BLaER1 treated with 17β-estradiol and CSF1 and Interleukin-3, amounts not matched to agents 10 nM and 100 nM (cell line): ENCODE measurements at regions not wholly inside any gene's neighbourhood (a gene's known extent, or its start where the extent isn't known, plus 50 kb on each side); places are given as distances from the start of the nearest gene placed in this dataset.
A peak's percentile ranks its signal among the peaks of the same experiment; 100 is the strongest.

ENCODE experiments used
- H3K27ac ChIP-seq, 11 experiments: shearing (Covaris generic); formaldehyde crosslinking; 2 replicates each; pipeline ENCODE4 v1.8.1; 2022
- H3K27me3 ChIP-seq, 11 experiments: shearing (Covaris generic); formaldehyde crosslinking; 2 replicates each; pipeline ENCODE4 v1.8.1; 2022
- H3K36me3 ChIP-seq, 11 experiments: shearing (Covaris generic); formaldehyde crosslinking; 2 replicates each; pipeline ENCODE4 v1.8.1; 2022
- H3K4me1 ChIP-seq, 10 experiments: shearing (Covaris generic); formaldehyde crosslinking; 2 replicates each; pipeline ENCODE4 v1.8.1; 2022
- H3K4me2 ChIP-seq, 11 experiments: shearing (Covaris generic); formaldehyde crosslinking; 2 replicates each; pipeline ENCODE4 v1.8.1; 2022
- H3K4me3 ChIP-seq, 10 experiments: shearing (Covaris generic); formaldehyde crosslinking; 2 replicates each; pipeline ENCODE4 v1.8.1; 2022
- H3K9ac ChIP-seq, 11 experiments: shearing (Covaris generic); formaldehyde crosslinking; 2 replicates each; pipeline ENCODE4 v1.8.1; 2022
- H3K9me3 ChIP-seq, 11 experiments: shearing (Covaris generic); formaldehyde crosslinking; replicated peaks in 1 of 11; 2 replicates each; pipeline ENCODE4 v1.8.1; 2022
- H4K20me1 ChIP-seq, 11 experiments: shearing (Covaris generic); formaldehyde crosslinking; 2 replicates each; pipeline ENCODE4 v1.8.1; 2022
- Cebpa-rat ChIP-seq, 11 experiments: shearing (Covaris generic); IDR thresholded peaks; 2 replicates each; pipeline ENCODE4 v1.8.1; 2022

DNA sequence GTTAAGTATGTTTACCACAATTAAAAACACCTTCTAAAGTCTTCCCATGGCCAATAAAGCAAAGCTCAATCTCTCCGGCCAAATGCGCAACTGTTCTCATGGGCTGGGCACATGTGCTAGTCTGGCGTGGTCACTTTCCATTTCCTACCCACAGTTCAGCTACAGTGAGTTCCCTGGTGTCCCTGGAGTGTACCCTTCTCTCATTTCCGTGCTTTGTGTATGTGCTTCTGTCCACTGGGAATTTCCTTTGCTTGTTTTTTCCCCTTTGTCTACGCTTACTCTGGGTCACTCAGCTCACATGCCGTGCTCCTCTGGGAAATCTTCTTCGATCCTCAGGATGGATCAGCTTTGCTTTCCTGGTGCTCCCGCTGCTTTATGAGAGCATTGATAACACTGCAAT lies 69.6 kb upstream of the GYPC start:
- Histone ChIP-seq H4K20me1 (no peaks in the 10 kb centered on the region), H3K4me3 (no peak overlapping the region), H3K36me3 (no peaks in the 10 kb centered on the region), H3K27me3 (no peaks in the 10 kb centered on the region), H3K27ac (no peak overlapping the region), H3K9ac (no peak overlapping the region), H3K4me2 (peak overlapping the region in 8 of 11 experiments; percentile 41 to 68 (median 54); a peak in 16 of 22 replicates), H3K9me3 (0 out of 22 replicates have a peak, but pooled peaks cover 0 to 5% (median 0%) of the 10 kb centered on the region in 11 experiments), H3K4me1 (peaks cover 0 to 10% (median 6%) of the 10 kb centered on the region in 10 experiments; a peak in 13 of 20 replicates)
- no peak for TF ChIP-seq Cebpa-rat (IDR thresholded peaks at IDR 0.05)

- H3K4me2 ChIP-seq: no peak overlapping the region
- H3K36me3 ChIP-seq: no peaks in the 10 kb centered on the region
- no peaks in the 10 kb centered on the region for H3K4me1 ChIP-seq
- H3K27ac ChIP-seq: no peak overlapping the region
- H4K20me1 ChIP-seq: no peaks in the 10 kb centered on the region
- H3K9me3 ChIP-seq: peaks cover 11 to 38% (median 28%) of the 10 kb centered on the region in 11 experiments
- H3K27me3 ChIP-seq: no peaks in the 10 kb centered on the region
- H3K9ac ChIP-seq: no peak overlapping the region
- no peak overlapping the region for H3K4me3 ChIP-seq
- no peak for TF ChIP-seq Cebpa-rat (IDR thresholded peaks at IDR 0.05)
Observed at GRCh38 chr2:126599062-126599461, 56.9 kb upstream of the GYPC start.

DNA sequence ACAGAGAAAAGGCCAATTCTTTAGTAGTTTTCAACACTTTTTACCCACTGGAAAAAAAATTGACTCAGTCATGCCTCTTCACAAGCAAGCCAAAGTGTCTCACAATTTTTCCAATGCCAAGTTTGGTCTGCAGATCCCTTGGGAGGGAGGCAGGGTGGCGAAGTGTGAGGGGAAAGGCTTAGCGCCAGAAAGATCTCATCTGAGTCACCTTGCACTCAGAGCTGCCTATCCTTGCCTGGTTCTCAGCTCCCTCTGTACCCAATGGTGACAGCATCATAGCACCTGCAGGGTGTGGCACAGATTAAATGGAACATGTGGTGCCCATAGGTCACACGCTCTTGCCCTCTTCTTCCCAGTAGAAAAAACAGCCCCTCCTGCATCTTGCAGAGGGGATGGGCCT lies 55.2 kb upstream of the GYPC start:
- H3K9me3 ChIP-seq: peaks cover 25 to 54% (median 45%) of the 10 kb centered on the region in 11 experiments
- H3K4me2 ChIP-seq: no peak overlapping the region
- no peaks in the 10 kb centered on the region for H4K20me1 ChIP-seq
- TF ChIP-seq Cebpa-rat (IDR thresholded peaks at IDR 0.05): no peak
- no peak overlapping the region for H3K9ac ChIP-seq
- H3K36me3 ChIP-seq: no peaks in the 10 kb centered on the region
- H3K27me3 ChIP-seq: no peaks in the 10 kb centered on the region
- H3K4me1 ChIP-seq: no peaks in the 10 kb centered on the region
- H3K27ac ChIP-seq: no peak overlapping the region
- no peak overlapping the region for H3K4me3 ChIP-seq

DNA sequence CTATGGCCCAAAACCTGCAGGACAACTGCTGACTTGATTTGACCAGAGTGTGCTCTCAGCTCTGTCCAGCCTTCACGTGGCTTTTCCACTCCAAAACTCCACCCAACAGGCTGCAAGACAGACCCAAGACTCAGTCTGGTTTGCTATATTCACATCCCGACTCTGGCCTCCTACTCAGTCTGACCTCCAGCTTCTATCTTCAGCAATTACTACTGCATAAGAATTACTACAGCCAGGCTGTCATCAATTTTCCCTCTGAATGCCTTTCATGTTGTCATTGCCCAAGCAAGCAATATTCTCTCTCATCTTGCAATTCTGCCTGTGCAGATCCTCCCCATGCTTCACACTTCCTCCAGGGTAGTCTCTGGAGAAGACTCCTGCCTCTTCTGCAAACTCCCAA lies 53.6 kb upstream of the GYPC start:
- TF ChIP-seq Cebpa-rat (IDR thresholded peaks at IDR 0.05): no peak
- H3K4me3 ChIP-seq: no peak overlapping the region
- H3K9me3 ChIP-seq: peaks cover 37 to 70% (median 58%) of the 10 kb centered on the region in 11 experiments
- no peaks in the 10 kb centered on the region for H3K36me3 ChIP-seq
- no peaks in the 10 kb centered on the region for H3K4me1 ChIP-seq
- no peak overlapping the region for H3K9ac ChIP-seq
- H3K27me3 ChIP-seq: no peaks in the 10 kb centered on the region
- no peaks in the 10 kb centered on the region for H4K20me1 ChIP-seq
- no peak overlapping the region for H3K4me2 ChIP-seq
- H3K27ac ChIP-seq: no peak overlapping the region
